GM21576 (cell line): ENCODE measurements at regions not wholly inside any gene's neighbourhood (a gene's known extent, or its start where the extent isn't known, plus 50 kb on each side); places are given as distances from the start of the nearest gene placed in this dataset.
"Not testable (repeated sequence)": the region's sequence is repeated elsewhere in the genome, so short reads cannot be mapped to it uniquely, and the experiment has no call there.

Experiments used
- ATAC-seq: cut with Tn5 transposase; IDR thresholded peaks from one replicate; pipeline ENCODE4 v1.9.1; 2021; ENCODE audit warnings: mild to moderate bottlenecking, moderate library complexity; ENCODE audit not compliant: unreplicated experiment

- ATAC-seq = no peak
Observed at GRCh38 chr4:27916452-27917184, 1056.0 kb downstream of the STIM2 start.

DNA sequence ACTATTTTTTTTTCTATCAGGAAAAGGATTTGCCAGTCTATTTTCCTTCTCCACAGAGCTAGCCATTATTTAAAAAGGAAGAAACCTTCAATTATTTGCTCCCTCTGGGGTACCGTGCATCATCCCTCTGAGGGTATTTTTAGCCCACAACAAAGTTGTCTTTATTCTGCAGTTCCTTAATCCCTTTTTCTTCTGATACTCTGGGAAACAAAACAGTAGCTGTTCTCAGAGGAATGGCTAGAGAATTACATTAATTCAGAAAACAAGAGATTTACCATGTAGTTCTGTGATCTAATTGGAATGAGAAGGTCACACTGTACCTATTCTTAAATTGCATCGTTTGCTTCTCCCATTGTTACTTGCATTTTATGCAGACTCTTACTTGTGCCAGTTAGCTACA lies 1056.7 kb downstream of the STIM2 start:
- no peak for ATAC-seq

GRCh38 chr4:27921231-27921630 lies 1060.6 kb downstream of the STIM2 start:
- ATAC-seq = no peak

- ATAC-seq = no peak
Observed at GRCh38 chr4:27928761-27929540, 1068.3 kb downstream of the STIM2 start.

DNA sequence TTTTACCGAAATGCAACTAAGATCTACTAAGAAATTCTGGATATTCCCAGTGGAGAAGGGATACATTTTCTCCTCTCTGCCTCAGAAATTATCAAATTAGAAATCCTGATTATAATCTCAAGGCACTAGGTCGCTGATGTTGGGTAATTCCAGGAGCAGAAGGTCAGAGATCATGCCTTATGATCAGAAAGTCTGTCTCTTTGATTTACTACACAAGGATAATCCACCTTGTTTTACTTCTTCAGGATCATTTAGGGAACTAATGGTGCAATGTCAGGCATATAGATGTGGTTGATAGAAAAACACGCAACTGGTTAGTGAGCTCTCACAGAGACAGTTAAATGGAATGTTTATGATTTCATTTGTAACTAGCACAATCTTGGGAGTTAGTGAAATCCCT lies 1069.7 kb downstream of the STIM2 start:
- no peak for ATAC-seq

DNA sequence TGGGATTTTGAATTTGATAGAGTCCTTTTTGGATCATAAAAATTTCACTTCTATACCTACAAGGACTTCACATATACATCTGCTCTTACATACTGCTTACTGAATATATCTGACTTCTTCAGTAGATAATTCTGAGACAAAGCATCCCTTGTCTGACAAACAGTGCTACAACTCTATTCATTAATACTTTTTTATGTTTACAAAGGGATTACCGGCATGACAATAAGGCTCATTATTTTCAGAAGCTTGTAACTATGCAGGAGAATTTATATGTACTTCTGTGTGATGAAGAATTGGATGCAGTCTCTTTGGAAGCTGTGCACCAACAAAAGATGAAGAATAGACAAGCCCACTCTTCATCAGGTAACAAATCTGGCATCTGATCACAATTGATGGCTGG lies 1070.3 kb downstream of the STIM2 start:
- ATAC-seq = no peak

- ATAC-seq = no peak
Observed at GRCh38 chr4:27931584-27931983, 1070.9 kb downstream of the STIM2 start.

GRCh38 chr4:27934871-27935270 lies 1074.2 kb downstream of the STIM2 start:
- ATAC-seq = no peak

- no peak for ATAC-seq
Observed at GRCh38 chr4:27946799-27947198, 1086.2 kb downstream of the STIM2 start.

DNA sequence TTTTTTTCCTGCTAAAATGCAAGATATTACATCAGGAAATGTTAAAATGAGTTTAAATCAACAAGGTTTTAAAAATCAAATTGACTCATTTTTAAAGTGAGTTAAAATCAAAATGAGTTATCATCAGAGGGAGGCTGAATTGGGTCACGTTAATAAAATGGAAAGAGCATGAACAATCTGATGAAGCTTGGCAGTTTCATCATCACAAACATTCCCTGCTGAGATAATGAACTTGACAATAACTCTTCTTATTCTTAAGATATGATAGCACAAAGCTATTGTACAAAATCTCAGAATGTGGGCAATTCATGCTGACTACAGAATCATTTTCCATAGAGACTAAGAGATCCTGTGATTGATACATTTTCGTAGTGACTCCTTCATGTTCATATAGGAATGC lies 1086.7 kb downstream of the STIM2 start:
- ATAC-seq = no peak

- ATAC-seq = no peak
Observed at GRCh38 chr4:27964095-27964494, 1103.5 kb downstream of the STIM2 start.

DNA sequence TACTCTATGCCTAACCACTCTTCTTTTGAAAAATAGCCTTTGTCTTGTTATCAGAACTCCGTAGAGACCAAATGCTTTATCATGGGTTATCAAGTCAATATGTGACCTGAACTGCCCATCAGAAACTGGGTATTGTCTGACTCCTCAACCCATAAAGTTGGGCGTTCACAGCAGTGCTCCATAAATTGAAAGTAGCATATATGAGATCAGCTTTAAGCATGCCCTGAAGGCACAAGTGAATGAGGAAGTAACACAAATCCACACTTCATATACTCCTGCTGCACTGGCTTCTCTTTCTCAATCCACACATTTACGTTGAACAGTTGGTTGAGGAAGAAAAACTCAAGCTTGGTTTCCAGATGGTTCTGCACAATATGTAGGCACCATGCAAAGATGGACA lies 1106.0 kb downstream of the STIM2 start:
- ATAC-seq = no peak

DNA sequence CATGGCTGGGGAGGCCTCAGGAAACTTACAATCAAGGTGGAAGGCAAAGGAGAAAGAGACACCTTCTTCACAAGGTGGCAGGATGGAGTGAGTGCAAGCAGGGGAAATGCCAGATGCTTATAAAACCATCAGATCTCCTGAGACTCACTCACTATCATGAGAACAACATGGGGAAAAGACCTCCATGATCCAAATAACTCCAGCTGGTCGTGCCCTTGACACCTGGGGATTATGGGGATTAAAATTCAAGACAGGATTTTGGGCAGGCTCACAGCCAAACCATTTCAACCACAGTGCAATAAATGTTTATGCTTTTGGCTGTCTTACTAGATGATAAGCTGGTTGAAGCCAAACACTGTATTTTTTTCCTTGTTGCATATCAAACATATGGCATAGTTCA lies 1112.4 kb downstream of the STIM2 start:
- ATAC-seq = no peak

DNA sequence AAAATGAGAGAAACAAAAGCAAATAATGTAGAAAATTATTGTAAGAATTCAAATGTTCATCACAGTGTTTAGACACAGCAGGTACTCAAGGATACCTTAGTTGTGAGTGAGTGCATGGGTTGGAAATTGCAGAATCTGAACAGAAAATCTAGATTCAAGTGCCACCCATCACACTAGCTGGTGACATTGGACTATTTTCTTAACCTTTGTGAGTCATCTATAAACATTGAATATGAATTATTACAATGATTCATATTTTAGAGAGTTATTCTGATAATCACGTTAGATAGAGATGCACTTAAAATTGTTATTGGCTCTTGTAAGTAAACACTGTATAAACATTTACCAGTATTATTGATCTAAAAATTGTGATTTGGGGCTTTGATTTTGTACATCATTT lies 1113.1 kb downstream of the STIM2 start:
- no peak for ATAC-seq

- ATAC-seq = no peak
Observed at GRCh38 chr4:27974339-27974738, 1113.7 kb downstream of the STIM2 start.

- not testable (repeated sequence) for ATAC-seq
Observed at GRCh38 chr4:27974881-27975280, 1114.2 kb downstream of the STIM2 start.

DNA sequence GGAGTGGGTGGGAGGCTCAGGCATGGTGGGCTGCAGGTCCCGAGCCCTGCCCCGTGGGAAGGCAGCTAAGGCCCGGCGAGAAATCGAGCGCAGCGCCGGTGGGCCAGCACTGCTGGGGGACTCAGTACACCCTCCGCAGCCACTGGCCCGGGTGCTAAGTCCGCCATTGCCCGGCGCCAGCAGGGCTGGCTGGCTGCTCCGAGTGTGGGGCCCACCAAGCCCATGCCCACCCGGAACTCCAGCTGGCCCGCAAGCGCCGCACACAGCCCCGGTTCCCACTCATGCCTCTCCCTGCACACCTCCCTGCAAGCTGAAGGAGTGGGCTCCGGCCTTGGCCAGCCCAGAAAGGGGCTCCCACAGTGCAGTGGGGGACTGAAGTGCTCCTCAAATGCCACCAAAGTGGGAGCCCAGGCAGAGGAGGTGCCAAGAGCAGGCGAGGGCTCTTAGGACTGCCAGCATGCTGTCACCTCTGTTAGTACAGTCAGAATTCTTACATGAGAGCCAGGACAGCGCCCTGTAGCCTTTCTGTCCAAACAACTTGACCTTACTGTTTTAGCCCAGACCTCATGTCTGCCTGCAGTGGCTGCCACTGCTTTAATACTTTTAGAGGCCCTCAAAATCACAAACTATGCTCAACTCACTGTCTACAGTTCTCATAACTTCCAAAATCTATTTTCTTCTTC lies 1117.9 kb downstream of the STIM2 start:
- not testable (repeated sequence) for ATAC-seq

DNA sequence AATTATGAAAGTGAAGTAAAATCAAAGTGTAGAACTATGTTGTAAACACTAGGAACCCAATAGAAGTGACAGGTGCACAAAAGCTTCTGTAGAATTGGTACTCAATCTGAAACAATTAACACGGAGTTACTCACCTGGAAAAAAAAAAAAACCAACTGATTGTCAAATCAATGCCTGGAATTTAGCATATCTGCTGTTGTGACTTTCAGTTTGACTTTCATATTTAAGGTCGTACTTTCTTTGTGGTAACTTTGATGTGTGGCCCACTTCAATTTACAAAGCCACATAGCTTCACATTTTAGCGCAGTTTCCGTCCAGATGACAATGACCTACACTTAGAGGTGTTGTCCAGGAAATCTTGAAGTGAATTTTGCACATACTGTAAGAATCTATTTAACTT lies 1124.9 kb downstream of the STIM2 start:
- ATAC-seq = no peak

DNA sequence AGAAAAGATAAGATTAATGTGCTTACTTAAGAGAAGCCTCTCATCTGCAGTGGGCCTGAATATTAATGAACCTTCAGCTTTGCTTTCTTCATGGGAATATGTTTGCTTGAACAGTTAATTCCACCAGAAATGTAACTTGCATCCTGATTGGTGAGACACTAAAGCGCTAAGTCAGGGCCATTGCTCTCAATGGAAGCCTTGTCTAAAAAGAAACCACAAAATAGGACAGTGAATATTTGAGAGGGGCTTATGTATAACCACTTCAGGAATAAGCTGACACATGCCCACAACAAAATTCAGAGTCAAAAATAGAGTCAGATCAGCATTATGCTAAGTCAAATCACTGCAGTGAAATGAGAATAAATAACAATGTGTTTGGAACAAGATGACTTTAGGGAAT lies 1125.8 kb downstream of the STIM2 start:
- ATAC-seq = no peak

- no peak for ATAC-seq
Observed at GRCh38 chr4:28001698-28002097, 1141.1 kb downstream of the STIM2 start.

DNA sequence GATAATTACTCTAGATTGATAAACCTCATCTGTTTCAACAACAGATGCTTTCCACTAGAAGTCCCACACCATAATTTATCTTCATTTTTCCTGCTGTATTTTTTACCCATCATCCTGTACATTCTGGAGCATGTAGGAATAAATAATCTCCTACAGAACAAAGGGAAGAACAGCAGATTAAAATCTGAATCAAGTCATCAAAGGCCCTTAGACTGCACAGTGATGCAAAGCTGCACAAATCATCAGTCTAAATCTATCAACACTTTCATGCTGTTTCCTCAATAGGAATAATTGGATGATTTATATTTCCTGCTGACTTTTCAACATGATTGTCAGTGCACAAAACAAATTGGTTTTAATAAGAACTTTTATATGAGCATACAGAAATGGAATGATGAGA lies 1143.9 kb downstream of the STIM2 start:
- ATAC-seq = no peak

- no peak for ATAC-seq
Observed at GRCh38 chr4:28006021-28006420, 1145.4 kb downstream of the STIM2 start.
